Hematopoietic multipotent progenitor cell treated with erythropoietin and hydrocortisone succinate and interleukin-3 and kit ligand, for 17 days (in vitro differentiated cells): ENCODE measurements at regions not wholly inside any gene's neighbourhood (a gene's known extent, or its start where the extent isn't known, plus 50 kb on each side); places are given as distances from the start of the nearest gene placed in this dataset.
A peak's percentile ranks its signal among the peaks of the same experiment; 100 is the strongest.

Experiments used
- DNase-seq: peaks from one replicate; pipeline ENCODE4 v3.0.0-alpha.2; 2015; ENCODE audit warnings: low spot score

DNA sequence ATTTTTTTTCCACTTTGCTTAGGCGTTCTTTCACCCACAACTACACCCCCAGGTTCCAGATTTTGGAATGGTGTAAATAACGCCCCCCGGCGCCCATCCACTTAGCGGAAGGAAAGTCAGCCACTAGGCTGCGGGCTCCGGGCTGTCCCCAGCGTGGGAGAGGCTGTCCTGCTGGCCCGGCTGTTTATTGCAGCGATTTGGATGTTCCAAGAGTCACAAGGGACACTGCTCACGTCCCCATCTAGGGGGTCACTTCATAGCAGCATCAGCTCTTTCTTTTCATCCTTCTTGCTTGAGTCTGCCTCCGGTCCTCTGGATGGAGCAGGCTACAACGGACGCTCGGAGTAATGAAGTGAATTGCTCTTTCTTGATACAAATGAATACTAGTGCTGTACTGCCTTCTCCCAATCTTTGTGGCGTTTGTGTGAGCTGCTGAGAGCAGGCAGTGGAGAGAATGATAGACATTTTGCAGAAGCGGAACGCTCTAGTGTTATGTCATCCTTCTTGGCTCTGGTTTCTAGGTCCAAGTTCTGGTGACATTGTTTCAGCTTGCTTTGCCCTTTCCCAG is 50.7 kb upstream of the PAIP2B start:
- DNase-seq: peak; percentile 20

DNA sequence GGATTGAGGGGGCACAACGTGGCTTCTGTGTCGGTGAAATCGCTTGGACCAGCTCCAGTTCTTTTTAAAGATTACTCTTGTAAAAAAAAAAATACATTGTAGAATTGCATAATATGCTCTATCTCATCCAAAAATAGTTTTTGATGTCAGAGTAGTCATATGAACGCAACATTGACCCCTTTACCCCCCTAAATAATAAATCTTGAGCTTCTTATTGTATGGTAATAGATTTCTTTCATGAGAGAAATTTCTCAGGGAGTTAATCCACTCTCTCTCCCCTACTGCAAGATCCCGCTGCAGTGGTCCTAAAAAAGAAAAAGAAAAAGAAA is 50.2 kb upstream of the PAIP2B start:
- DNase-seq: no peak

DNA sequence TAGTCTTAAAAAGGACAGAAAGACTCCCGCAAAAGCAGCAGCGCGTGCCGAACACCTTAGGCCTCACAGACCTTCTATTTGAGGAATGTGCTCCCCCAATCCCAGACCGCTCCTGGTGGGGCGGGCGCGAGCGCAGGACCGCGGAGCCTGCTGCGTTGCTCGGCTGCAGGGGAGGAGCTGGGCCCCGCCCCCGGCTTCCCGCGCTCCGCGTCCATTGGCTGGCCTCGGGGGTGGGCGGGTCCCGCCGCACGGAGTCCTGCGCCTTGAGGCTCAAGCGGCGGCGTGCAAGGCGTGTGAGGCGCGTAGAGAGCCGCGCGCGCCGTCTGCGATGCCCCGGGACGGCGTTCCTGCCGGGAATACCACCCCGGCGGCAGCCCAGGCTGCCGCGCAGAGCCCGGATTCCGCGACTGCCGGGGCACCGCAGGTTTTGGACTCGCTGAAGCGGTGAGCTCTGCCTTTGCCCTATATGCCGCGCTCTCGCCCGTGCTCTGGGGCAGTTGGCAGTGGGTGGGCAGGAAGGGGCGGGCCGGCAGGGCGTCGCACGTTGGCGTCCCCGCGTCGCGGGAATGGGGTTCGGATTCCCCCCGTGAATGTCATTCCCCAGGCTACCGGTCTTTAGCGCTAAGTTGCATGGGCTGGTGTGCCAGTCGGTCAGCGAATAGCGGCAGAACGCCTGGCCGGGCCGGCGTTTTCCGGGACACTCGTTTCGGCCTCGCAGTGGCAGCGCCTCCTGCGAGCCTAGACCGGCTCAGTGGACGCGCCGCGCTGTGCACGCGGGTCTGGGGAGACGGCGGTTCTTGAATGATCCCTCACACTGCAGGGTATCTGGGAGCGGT is 49.6 kb upstream of the PAIP2B start:
- peak; percentile 81 for DNase-seq
